ENCODE measurements at regions not wholly inside any gene's neighbourhood (a gene's known extent, or its start where the extent isn't known, plus 50 kb on each side); places are given as distances from the start of the nearest gene placed in this dataset.
"Not testable (repeated sequence)": the region's sequence is repeated elsewhere in the genome, so short reads cannot be mapped to it uniquely, and the experiment has no call there.

DNA sequence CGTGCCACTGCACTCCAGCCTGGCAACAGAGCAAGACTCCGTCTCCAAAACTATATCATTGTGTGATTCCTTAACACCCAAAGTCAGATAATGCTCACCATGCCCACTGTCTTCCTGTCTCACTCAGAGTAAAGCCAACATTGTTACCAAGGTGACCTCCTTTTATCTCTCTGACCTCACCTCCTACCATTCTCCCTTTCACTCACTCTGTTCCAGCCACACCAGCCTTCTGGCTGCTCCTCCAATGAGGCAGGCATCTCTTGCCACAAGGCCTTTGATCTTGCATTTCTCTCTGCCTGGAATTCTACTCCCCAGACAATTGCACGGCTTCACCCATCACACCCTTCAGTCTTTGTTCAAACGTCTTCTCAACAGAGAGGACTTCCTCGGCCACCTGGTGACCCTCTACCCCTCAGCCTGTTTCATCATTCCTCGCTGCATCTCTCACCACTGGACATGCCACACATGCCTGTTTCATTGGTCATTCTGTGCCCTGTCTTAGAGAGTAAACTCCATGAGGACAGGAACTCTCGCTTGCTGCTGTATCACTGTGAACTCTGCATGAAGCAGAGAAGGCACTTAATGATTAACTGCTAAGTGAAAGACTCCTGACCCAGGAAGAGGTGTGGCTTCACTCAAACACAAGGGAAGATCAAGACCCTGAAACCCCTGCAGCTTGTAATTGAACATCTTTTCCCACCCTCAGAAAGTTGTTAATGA lies 67.1 kb upstream of the CAPZB start:
- TF ChIP-seq EZH2 (IDR thresholded peaks at IDR 0.05; ENCODE audit: insufficient read depth, low read length): no peak
- TF ChIP-seq, protein P1, sequence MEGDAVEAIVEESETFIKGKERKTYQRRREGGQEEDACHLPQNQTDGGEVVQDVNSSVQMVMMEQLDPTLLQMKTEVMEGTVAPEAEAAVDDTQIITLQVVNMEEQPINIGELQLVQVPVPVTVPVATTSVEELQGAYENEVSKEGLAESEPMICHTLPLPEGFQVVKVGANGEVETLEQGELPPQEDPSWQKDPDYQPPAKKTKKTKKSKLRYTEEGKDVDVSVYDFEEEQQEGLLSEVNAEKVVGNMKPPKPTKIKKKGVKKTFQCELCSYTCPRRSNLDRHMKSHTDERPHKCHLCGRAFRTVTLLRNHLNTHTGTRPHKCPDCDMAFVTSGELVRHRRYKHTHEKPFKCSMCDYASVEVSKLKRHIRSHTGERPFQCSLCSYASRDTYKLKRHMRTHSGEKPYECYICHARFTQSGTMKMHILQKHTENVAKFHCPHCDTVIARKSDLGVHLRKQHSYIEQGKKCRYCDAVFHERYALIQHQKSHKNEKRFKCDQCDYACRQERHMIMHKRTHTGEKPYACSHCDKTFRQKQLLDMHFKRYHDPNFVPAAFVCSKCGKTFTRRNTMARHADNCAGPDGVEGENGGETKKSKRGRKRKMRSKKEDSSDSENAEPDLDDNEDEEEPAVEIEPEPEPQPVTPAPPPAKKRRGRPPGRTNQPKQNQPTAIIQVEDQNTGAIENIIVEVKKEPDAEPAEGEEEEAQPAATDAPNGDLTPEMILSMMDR (IDR thresholded peaks at IDR 0.05; ENCODE audit: insufficient read depth, low read depth, low read length): no peak
- Mint-ChIP-seq H3K4me1 (ENCODE audit: low read depth, unreplicated experiment) (no peaks in the 10 kb centered on the region), H3K4me3 (ENCODE audit: unreplicated experiment) (no peak overlapping the region), H3K9me3 (ENCODE audit: unreplicated experiment) (peaks cover 26% of the 10 kb centered on the region), H3K36me3 (ENCODE audit: low read depth, unreplicated experiment) (no peaks in the 10 kb centered on the region), H3K27ac (ENCODE audit: unreplicated experiment) (no peak overlapping the region), H3K27me3 (ENCODE audit: low read depth, unreplicated experiment) (peaks cover 5% of the 10 kb centered on the region)
- no peak overlapping the region for H3K9ac ChIP-seq (ENCODE audit: low read length)
- no peaks in the 10 kb centered on the region for H3K27me3 ChIP-seq (ENCODE audit: insufficient read depth, low read length)
- no peak overlapping the region for H2AFZ ChIP-seq (ENCODE audit: low read depth, low read length)
- H3K4me3 ChIP-seq (ENCODE audit: insufficient read depth, low read depth, low read length): no peak overlapping the region
- DNase-seq (ENCODE audit: low read depth) (no peak), FAIRE-seq (no peak)
- H4K20me1 ChIP-seq (ENCODE audit: insufficient read depth, low read length): no peaks in the 10 kb centered on the region
- H3K27ac ChIP-seq (ENCODE audit: low read depth, low read length): no peak overlapping the region
- H3K36me3 ChIP-seq (ENCODE audit: insufficient read depth, low read length): no peaks in the 10 kb centered on the region
- no peak overlapping the region for H3K4me2 ChIP-seq (ENCODE audit: low read length)
- peaks cover 2% of the 10 kb centered on the region for H3K9me3 ChIP-seq (ENCODE audit: insufficient read depth, low read depth, low read length)
- H3K4me1 ChIP-seq (ENCODE audit: insufficient read depth, low read length): no peaks in the 10 kb centered on the region
- no peaks in the 10 kb centered on the region for H3K79me2 ChIP-seq (ENCODE audit: insufficient read depth, low read length)

DNA sequence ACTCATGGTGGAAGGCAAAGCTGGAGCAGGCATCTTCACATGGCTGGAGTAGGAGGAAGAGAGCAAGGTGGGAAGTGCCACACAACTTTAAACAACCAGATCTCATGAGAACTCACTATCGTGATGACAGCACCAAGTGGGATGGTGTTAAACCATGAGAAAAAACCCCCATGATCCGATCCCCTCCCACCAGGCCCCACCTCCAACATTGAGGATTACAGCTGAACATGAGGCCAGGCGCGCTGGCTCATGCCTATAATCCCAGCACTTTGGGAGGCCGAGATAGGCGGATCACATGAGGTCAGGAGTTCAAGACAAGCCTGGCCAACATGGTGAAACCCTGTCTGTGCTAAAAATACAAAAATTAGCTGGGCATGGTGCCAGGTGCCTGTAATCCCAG lies 66.5 kb upstream of the CAPZB start:
- H3K9me3 ChIP-seq (ENCODE audit: insufficient read depth, low read depth, low read length); H3K79me2 ChIP-seq (ENCODE audit: insufficient read depth, low read length); FAIRE-seq; H3K36me3 ChIP-seq (ENCODE audit: insufficient read depth, low read length); H3K4me3 ChIP-seq (ENCODE audit: insufficient read depth, low read depth, low read length); H2AFZ ChIP-seq (ENCODE audit: low read depth, low read length); H3K27me3 Mint-ChIP-seq (ENCODE audit: low read depth, unreplicated experiment); H3K27ac Mint-ChIP-seq (ENCODE audit: unreplicated experiment); H3K4me1 ChIP-seq (ENCODE audit: insufficient read depth, low read length); H3K27me3 ChIP-seq (ENCODE audit: insufficient read depth, low read length); H3K36me3 Mint-ChIP-seq (ENCODE audit: low read depth, unreplicated experiment); H3K27ac ChIP-seq (ENCODE audit: low read depth, low read length); H3K4me2 ChIP-seq (ENCODE audit: low read length); H3K4me3 Mint-ChIP-seq (ENCODE audit: unreplicated experiment); DNase-seq (ENCODE audit: low read depth); H3K4me1 Mint-ChIP-seq (ENCODE audit: low read depth, unreplicated experiment); H4K20me1 ChIP-seq (ENCODE audit: insufficient read depth, low read length); H3K9ac ChIP-seq (ENCODE audit: low read length): not testable (repeated sequence)
- peaks cover 29% of the 10 kb centered on the region for H3K9me3 Mint-ChIP-seq (ENCODE audit: unreplicated experiment)

DNA sequence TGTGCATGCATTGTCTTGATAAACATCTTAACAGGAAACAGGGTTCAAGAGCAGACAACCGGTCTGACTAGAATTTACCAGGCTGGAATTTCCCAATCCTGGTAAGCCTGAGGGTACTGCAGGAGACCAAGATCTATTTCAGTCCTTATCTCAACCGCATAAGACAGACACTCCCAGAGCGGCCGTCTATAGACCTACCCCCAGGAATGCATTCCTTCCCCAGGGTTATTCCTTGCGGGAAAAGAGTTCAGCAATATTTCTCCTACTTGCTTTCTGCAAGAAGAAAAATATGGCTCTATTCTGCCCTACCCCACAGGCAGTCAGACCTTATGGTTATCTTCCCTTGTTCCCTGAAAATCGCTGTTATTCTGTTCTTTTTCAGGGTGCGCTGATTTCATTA lies 65.1 kb upstream of the CAPZB start:
- FAIRE-seq; H3K36me3 ChIP-seq (ENCODE audit: insufficient read depth, low read length); H3K4me1 ChIP-seq (ENCODE audit: insufficient read depth, low read length); H3K9ac ChIP-seq (ENCODE audit: low read length); H3K4me1 Mint-ChIP-seq (ENCODE audit: low read depth, unreplicated experiment); H3K36me3 Mint-ChIP-seq (ENCODE audit: low read depth, unreplicated experiment); H3K27me3 Mint-ChIP-seq (ENCODE audit: low read depth, unreplicated experiment); H3K27me3 ChIP-seq (ENCODE audit: insufficient read depth, low read length); H3K9me3 ChIP-seq (ENCODE audit: insufficient read depth, low read depth, low read length); H3K27ac ChIP-seq (ENCODE audit: low read depth, low read length); DNase-seq (ENCODE audit: low read depth); H3K4me3 ChIP-seq (ENCODE audit: insufficient read depth, low read depth, low read length); H3K4me2 ChIP-seq (ENCODE audit: low read length); H2AFZ ChIP-seq (ENCODE audit: low read depth, low read length); H3K4me3 Mint-ChIP-seq (ENCODE audit: unreplicated experiment); H3K27ac Mint-ChIP-seq (ENCODE audit: unreplicated experiment); H4K20me1 ChIP-seq (ENCODE audit: insufficient read depth, low read length); H3K79me2 ChIP-seq (ENCODE audit: insufficient read depth, low read length): not testable (repeated sequence)
- peaks cover 30% of the 10 kb centered on the region for H3K9me3 Mint-ChIP-seq (ENCODE audit: unreplicated experiment)
